K562 (cell line): ENCODE measurements at regions not wholly inside any gene's neighbourhood (a gene's known extent, or its start where the extent isn't known, plus 50 kb on each side); places are given as distances from the start of the nearest gene placed in this dataset.

Source experiments
- ATAC-seq: fragments of 200-7000 bp; cut with Tn5 transposase; 3 replicates; pipeline ENCODE4 v1.9.1; 2020; ENCODE audit warnings: moderate library complexity
- BruUV-seq: library from RNA; stranded (reverse); fragments of 400-500 nt; replicated peaks from 2 replicates; lab custom pipeline; 2021; lab: Mats Ljungman, UMichigan
- CTCF ChIA-PET: fragments of 300-600 bp; formaldehyde crosslinking; extraction: SDS; loops from one replicate; lab custom pipeline; 2021; ENCODE audit warnings: low intra/inter-chr PET ratio; lab: Yijun Ruan, JAX
- POLR2A ChIA-PET: fragments of 300-600, 350-650 bp; sonication (Branson Sonifier 250); formaldehyde crosslinking; extraction: SDS; loops from one replicate; lab custom pipeline; 2021; ENCODE audit warnings: antibody characterized with exemption, inconsistent platforms; lab: Yijun Ruan, JAX
- DNase-seq, 4 experiments: peaks; one replicate each; pipeline versions ENCODE4 v3.0.0 to v3.0.0-alpha.2; 2011 to 2018; ENCODE audit warnings: low spot score in 3 of 4, mixed read lengths in 3 of 4; ENCODE audit errors: extremely low read depth in 1 of 4
- FAIRE-seq: peaks from 2 replicates; lab custom pipeline; 2011; peaks lifted over from hg19 to GRCh38; lab: Jason Lieb, UNC
- H2AFZ ChIP-seq: 2 replicates; pipeline ENCODE4 v1.6.0; 2011; ENCODE audit warnings: low read depth, low read length, control low read depth, inconsistent platforms
- H3K27ac ChIP-seq: fragments of 200-600 bp; 3 replicates; pipeline ENCODE4 v1.8.0; 2011; ENCODE audit warnings: low read depth, mild to moderate bottlenecking, control low read depth, inconsistent platforms, low read length, moderate library complexity, mixed read lengths; ENCODE audit errors: extremely low read depth
- H3K27me3 ChIP-seq, 2 experiments: fragments of 300-600 bp in 1 of 2; 2 replicates in 1 of 2; 3 replicates in 1 of 2; pipeline versions ENCODE4 v1.6.0 to v1.8.0; 2011; ENCODE audit warnings: inconsistent platforms in 2 of 2, low read length in 2 of 2, mild to moderate bottlenecking in 1 of 2, mixed read lengths in 1 of 2, moderate library complexity in 1 of 2; ENCODE audit not compliant: control insufficient read depth in 2 of 2, insufficient read depth in 2 of 2
- H3K36me3 ChIP-seq: fragments of 300-600 bp; 3 replicates; pipeline ENCODE4 v1.8.0; 2011; ENCODE audit warnings: mild to moderate bottlenecking, low read length, inconsistent platforms; ENCODE audit not compliant: control insufficient read depth, insufficient read depth
- H3K4me1 ChIP-seq, 2 experiments: fragments of 200-600 bp in 1 of 2; replicated peaks in 1 of 2; 2 replicates in 1 of 2; 3 replicates in 1 of 2; pipeline versions ENCODE4 v1.5.1 to v1.8.0; 2011; ENCODE audit warnings: inconsistent platforms in 2 of 2, low read length in 2 of 2, mild to moderate bottlenecking in 1 of 2, mixed read lengths in 1 of 2, moderate library complexity in 1 of 2; ENCODE audit not compliant: control insufficient read depth in 2 of 2, insufficient read depth in 2 of 2
- H3K4me2 ChIP-seq: 2 replicates; pipeline ENCODE4 v1.6.1; 2011; ENCODE audit warnings: low read length, control low read depth, inconsistent platforms, mixed read lengths; ENCODE audit not compliant: insufficient read depth
- H3K4me3 ChIP-seq: fragments of 200-600 bp; sonication (generic), shearing (Covaris generic); 2 replicates; pipeline ENCODE4 v1.5.1; 2016; ENCODE audit warnings: control low read depth, inconsistent platforms
- H3K79me2 ChIP-seq: fragments of 200-600 bp; 3 replicates; pipeline ENCODE4 v1.8.0; 2011; ENCODE audit warnings: low read length, inconsistent platforms; ENCODE audit not compliant: control insufficient read depth, insufficient read depth
- H3K9ac ChIP-seq, 2 experiments: 2 replicates each; pipeline versions ENCODE4 v1.6.0 to v1.6.1; 2011; ENCODE audit warnings: low read depth in 2 of 2, low read length in 2 of 2, control low read depth in 1 of 2, inconsistent platforms in 1 of 2, mild to moderate bottlenecking in 1 of 2, mixed read lengths in 1 of 2; ENCODE audit not compliant: insufficient read depth in 1 of 2
- H3K9me1 ChIP-seq: one replicate; pipeline ENCODE4 v1.6.0; 2011; ENCODE audit warnings: inconsistent platforms, mild to moderate bottlenecking, low read length, moderate library complexity; ENCODE audit not compliant: control insufficient read depth, insufficient read depth
- H3K9me3 ChIP-seq: replicated peaks from 2 replicates; pipeline ENCODE4 v1.5.1; 2011; ENCODE audit warnings: low read depth, low read length, inconsistent platforms; ENCODE audit not compliant: control insufficient read depth, insufficient read depth
- H4K20me1 ChIP-seq: replicated peaks from 2 replicates; pipeline ENCODE4 v1.6.1; 2011; ENCODE audit warnings: low read length, inconsistent platforms, mixed read lengths; ENCODE audit not compliant: control insufficient read depth, insufficient read depth
- FUS ChIP-seq: fragments of 200-400 bp; formaldehyde crosslinking; optimal IDR thresholded peaks from 2 replicates; pipeline ENCODE3; 2017; ENCODE audit warnings: low read depth, low read length
- PHB2 ChIP-seq: fragments of 450-650 bp; IDR thresholded peaks from 2 replicates; pipeline ENCODE4 v1.6.1; 2017; ENCODE audit warnings: low read depth
- RFX7 ChIP-seq: fragments of 250-450 bp; sonication (Bioruptor Pico); IDR thresholded peaks from 2 replicates; pipeline ENCODE4 v1.5.1; 2021; ENCODE audit warnings: mild to moderate bottlenecking
- ZBTB12 ChIP-seq: fragments of 250-450 bp; sonication (Bioruptor Pico); IDR thresholded peaks from 2 replicates; pipeline ENCODE4 v1.4.0; 2020
- ZNF175 ChIP-seq: fragments of 200-800 bp; sonication (Bioruptor generic); IDR thresholded peaks from 2 replicates; pipeline ENCODE4 v1.6.1; 2016; ENCODE audit warnings: low read depth, mild to moderate bottlenecking, missing genetic modification characterization, missing compliant biosample characterization
- ZNF274 ChIP-seq: IDR thresholded peaks from 2 replicates; pipeline ENCODE4 v1.6.1; 2011; ENCODE audit warnings: low read depth, mild to moderate bottlenecking, low read length, moderate library complexity, borderline replicate concordance
- ZNF830 ChIP-seq: fragments of 250-450 bp; sonication (Bioruptor Pico); IDR thresholded peaks from 2 replicates; pipeline ENCODE4 v1.5.0; 2021; ENCODE audit warnings: mild to moderate bottlenecking
- ZSCAN32 ChIP-seq: fragments of 450-650 bp; formaldehyde crosslinking; IDR thresholded peaks from 2 replicates; pipeline ENCODE4 v1.4.0; 2020; ENCODE audit warnings: mild to moderate bottlenecking, moderate library complexity
- WGBS: fragments of 100-300 bp; shearing (Covaris generic); methylation state at CpG from one replicate; pipeline ENCODE4 v1.1.6; 2016; ENCODE audit warnings: low coverage, mixed read lengths; ENCODE audit not compliant: insufficient coverage; ENCODE audit errors: missing lambda C conversion rate; 5-methylcytosine and 5-hydroxymethylcytosine counted together
- in situ Hi-C: fragments of 300-500 bp; cut with MboI; formaldehyde crosslinking; loops from 4 replicates; pipeline ENCODE4 v1.15.0; 2018; ENCODE audit warnings: inconsistent platforms, mixed read lengths
- intact Hi-C: fragments of 100-400 bp; cut with micrococcal nuclease; formaldehyde crosslinking; loops from 2 replicates; pipeline ENCODE4 v1.14.2; 2022
- TF ChIP-seq, protein P1 (sequence below), 2 experiments: fragments of 150-350 bp in 1 of 2; IDR thresholded peaks; 2 replicates each; pipeline ENCODE4 v1.6.1; 2012 to 2016; ENCODE audit warnings: low read depth in 2 of 2, low read length in 2 of 2, mild to moderate bottlenecking in 1 of 2, moderate library complexity in 1 of 2
- TF ChIP-seq, protein P2 (sequence below), 2 experiments: fragments of 450-650 bp; IDR thresholded peaks; 2 replicates each; pipeline ENCODE4 v1.6.1; 2016; ENCODE audit warnings: mild to moderate bottlenecking in 2 of 2, borderline replicate concordance in 1 of 2, low read depth in 1 of 2, moderate library complexity in 1 of 2

- Histone ChIP-seq H3K4me2 (no peak overlapping the region), H4K20me1 (no peaks in the 10 kb centered on the region), H3K79me2 (no peaks in the 10 kb centered on the region), H3K4me3 (no peak overlapping the region), H3K9ac (no peak overlapping the region), H3K36me3 (no peaks in the 10 kb centered on the region), H2AFZ (no peak overlapping the region), H3K9me3 (no peaks in the 10 kb centered on the region), H3K4me1 (no peaks in the 10 kb centered on the region), H3K9me1 (no peaks in the 10 kb centered on the region), H3K27me3 (no peaks in the 10 kb centered on the region), H3K27ac (no peak overlapping the region)
- DNase-seq (no peak), ATAC-seq (no peak), FAIRE-seq (no peak)
- in situ Hi-C loops (no loop called here), intact Hi-C loops (no loop called here)
- no TSS peak for BruUV-seq
- POLR2A ChIA-PET, result no interaction called here
- 0% methylated on average over 7 of the region's 7 CpGs for WGBS
- CTCF ChIA-PET, result no interaction called here
- TF ChIP-seq ZBTB12 (CRISPR knock-in tag) (no peak), ZNF274 (no peak), FUS (no peak), ZNF830 (CRISPR knock-in tag) (no peak), RFX7 (CRISPR knock-in tag) (no peak), ZNF175 (no peak), ZSCAN32 (CRISPR knock-in tag) (no peak), PHB2 (no peak)
- TF ChIP-seq, protein P1, sequence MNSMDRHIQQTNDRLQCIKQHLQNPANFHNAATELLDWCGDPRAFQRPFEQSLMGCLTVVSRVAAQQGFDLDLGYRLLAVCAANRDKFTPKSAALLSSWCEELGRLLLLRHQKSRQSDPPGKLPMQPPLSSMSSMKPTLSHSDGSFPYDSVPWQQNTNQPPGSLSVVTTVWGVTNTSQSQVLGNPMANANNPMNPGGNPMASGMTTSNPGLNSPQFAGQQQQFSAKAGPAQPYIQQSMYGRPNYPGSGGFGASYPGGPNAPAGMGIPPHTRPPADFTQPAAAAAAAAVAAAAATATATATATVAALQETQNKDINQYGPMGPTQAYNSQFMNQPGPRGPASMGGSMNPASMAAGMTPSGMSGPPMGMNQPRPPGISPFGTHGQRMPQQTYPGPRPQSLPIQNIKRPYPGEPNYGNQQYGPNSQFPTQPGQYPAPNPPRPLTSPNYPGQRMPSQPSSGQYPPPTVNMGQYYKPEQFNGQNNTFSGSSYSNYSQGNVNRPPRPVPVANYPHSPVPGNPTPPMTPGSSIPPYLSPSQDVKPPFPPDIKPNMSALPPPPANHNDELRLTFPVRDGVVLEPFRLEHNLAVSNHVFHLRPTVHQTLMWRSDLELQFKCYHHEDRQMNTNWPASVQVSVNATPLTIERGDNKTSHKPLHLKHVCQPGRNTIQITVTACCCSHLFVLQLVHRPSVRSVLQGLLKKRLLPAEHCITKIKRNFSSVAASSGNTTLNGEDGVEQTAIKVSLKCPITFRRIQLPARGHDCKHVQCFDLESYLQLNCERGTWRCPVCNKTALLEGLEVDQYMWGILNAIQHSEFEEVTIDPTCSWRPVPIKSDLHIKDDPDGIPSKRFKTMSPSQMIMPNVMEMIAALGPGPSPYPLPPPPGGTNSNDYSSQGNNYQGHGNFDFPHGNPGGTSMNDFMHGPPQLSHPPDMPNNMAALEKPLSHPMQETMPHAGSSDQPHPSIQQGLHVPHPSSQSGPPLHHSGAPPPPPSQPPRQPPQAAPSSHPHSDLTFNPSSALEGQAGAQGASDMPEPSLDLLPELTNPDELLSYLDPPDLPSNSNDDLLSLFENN (IDR thresholded peaks at IDR 0.05; ENCODE audit: low read depth in 2 of 2, low read length in 2 of 2), result no peak
- TF ChIP-seq, protein P2, sequence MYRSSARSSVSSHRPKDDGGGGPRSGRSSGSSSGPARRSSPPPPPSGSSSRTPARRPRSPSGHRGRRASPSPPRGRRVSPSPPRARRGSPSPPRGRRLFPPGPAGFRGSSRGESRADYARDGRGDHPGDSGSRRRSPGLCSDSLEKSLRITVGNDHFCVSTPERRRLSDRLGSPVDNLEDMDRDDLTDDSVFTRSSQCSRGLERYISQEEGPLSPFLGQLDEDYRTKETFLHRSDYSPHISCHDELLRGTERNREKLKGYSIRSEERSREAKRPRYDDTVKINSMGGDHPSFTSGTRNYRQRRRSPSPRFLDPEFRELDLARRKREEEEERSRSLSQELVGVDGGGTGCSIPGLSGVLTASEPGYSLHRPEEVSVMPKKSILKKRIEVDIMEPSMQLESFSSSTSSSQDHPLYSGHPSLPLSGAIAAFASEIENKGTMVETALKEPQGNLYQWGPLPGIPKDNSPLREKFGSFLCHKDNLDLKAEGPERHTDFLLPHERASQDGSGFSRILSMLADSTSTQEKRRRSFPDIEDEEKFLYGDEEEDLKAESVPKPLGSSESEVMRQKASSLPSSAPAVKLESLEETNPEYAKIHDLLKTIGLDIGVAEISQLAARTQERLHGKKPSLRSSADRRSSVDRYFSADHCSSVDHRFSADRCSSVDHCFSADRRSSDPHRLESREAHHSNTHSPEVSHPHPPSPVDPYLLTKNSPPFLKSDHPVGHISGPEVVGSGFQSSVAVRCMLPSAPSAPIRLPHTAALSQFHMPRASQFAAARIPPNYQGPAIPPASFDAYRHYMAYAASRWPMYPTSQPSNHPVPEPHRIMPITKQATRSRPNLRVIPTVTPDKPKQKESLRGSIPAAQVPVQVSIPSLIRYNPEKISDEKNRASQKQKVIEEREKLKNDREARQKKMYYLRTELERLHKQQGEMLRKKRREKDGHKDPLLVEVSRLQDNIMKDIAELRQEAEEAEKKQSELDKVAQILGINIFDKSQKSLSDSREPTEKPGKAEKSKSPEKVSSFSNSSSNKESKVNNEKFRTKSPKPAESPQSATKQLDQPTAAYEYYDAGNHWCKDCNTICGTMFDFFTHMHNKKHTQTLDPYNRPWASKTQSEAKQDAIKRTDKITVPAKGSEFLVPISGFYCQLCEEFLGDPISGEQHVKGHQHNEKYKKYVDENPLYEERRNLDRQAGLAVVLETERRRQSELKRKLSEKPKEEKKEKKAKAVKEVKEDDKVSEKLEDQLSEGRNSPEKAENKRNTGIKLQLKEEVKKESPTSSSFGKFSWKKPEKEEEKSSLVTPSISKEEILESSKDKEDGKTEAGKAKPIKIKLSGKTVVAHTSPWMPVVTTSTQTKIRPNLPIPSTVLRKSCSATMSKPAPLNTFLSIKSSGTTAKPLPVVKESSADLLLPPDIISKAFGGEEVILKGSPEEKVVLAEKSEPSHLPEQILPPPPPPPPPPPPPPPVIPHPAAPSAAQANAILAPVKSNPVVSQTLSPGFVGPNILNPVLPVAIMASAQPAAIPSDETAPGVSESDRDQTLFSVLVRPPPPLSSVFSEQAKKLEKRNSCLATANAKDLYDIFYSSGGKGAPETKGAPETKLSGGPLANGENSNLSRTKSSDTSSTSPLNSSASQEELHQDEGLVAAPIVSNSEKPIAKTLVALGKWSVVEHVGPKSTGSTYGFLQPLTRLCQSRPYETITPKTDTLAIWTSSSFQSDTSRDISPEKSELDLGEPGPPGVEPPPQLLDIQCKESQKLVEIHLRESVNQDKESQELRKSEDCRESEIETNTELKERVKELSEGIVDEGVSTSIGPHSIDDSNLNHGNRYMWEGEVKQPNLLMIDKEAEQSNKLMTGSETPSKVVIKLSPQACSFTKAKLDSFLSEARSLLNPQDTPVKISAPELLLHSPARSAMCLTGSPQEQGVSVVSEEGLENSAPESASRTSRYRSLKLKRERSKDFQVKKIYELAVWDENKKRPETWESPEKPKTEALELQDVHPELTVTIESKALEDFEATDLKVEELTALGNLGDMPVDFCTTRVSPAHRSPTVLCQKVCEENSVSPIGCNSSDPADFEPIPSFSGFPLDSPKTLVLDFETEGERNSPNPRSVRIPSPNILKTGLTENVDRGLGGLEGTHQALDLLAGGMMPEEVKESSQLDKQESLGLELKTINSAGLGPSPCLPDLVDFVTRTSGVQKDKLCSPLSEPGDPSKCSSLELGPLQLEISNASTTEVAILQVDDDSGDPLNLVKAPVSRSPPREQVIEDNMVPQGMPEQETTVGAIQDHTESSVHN (IDR thresholded peaks at IDR 0.05; ENCODE audit: borderline replicate concordance in 1 of 2, low read depth in 1 of 2), result no peak
Measured at GRCh38 chr21:16084776-16085364, 355.1 kb downstream of the USP25 start.
